Hepatocyte (in vitro differentiated cells): ENCODE measurements at regions not wholly inside any gene's neighbourhood (a gene's known extent, or its start where the extent isn't known, plus 50 kb on each side); places are given as distances from the start of the nearest gene placed in this dataset.

Source experiments
- EZH2 ChIP-seq: fragments of 200-600 bp; sonication (generic); IDR thresholded peaks from 2 replicates; pipeline ENCODE4 v1.6.1; 2016; ENCODE audit warnings: antibody characterized with exemption, mild to moderate bottlenecking, borderline replicate concordance
- EZH2phosphoT487 ChIP-seq: fragments of 200-600 bp; sonication (generic); IDR thresholded peaks from one replicate; pipeline ENCODE4 v1.6.1; 2018; ENCODE audit warnings: antibody characterized with exemption, mild to moderate bottlenecking, low read depth, moderate library complexity; ENCODE audit not compliant: unreplicated experiment, severe bottlenecking
- TF ChIP-seq, protein P1 (sequence below): fragments of 200-600 bp; sonication (generic); IDR thresholded peaks from 2 replicates; pipeline ENCODE4 v1.5.1; 2016; ENCODE audit warnings: antibody characterized with exemption, mild to moderate bottlenecking; ENCODE audit not compliant: poor library complexity

- TF ChIP-seq, protein P1, sequence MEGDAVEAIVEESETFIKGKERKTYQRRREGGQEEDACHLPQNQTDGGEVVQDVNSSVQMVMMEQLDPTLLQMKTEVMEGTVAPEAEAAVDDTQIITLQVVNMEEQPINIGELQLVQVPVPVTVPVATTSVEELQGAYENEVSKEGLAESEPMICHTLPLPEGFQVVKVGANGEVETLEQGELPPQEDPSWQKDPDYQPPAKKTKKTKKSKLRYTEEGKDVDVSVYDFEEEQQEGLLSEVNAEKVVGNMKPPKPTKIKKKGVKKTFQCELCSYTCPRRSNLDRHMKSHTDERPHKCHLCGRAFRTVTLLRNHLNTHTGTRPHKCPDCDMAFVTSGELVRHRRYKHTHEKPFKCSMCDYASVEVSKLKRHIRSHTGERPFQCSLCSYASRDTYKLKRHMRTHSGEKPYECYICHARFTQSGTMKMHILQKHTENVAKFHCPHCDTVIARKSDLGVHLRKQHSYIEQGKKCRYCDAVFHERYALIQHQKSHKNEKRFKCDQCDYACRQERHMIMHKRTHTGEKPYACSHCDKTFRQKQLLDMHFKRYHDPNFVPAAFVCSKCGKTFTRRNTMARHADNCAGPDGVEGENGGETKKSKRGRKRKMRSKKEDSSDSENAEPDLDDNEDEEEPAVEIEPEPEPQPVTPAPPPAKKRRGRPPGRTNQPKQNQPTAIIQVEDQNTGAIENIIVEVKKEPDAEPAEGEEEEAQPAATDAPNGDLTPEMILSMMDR = no peak
- TF ChIP-seq EZH2 (no peak), EZH2phosphoT487 (no peak)
Measured at GRCh38 chr16:11430601-11431317, 85.5 kb downstream of the RMI2 start.
